Mammary epithelial cell (primary cell): ENCODE measurements at regions not wholly inside any gene's neighbourhood (a gene's known extent, or its start where the extent isn't known, plus 50 kb on each side); places are given as distances from the start of the nearest gene placed in this dataset.

Experiments
- EZH2 ChIP-seq: IDR thresholded peaks from 2 replicates; pipeline ENCODE4 v1.6.1; 2012; ENCODE audit warnings: low read length, inconsistent platforms, borderline replicate concordance
- TF ChIP-seq, protein P1 (sequence below), 2 donors: IDR thresholded peaks in 1 of 2; conservative IDR thresholded peaks in 1 of 2; 2 replicates each; pipeline ENCODE4 v1.5.1; 2011 to 2012; ENCODE audit warnings: inconsistent platforms in 2 of 2, low read length in 2 of 2, mild to moderate bottlenecking in 2 of 2, control low read depth in 1 of 2, low read depth in 1 of 2; ENCODE audit not compliant: insufficient read depth in 1 of 2; ENCODE audit errors: extremely low read depth in 1 of 2

GRCh38 chr10:60565492-60565891 lies 175.8 kb upstream of the ANK3 start:
- TF ChIP-seq, protein P1, sequence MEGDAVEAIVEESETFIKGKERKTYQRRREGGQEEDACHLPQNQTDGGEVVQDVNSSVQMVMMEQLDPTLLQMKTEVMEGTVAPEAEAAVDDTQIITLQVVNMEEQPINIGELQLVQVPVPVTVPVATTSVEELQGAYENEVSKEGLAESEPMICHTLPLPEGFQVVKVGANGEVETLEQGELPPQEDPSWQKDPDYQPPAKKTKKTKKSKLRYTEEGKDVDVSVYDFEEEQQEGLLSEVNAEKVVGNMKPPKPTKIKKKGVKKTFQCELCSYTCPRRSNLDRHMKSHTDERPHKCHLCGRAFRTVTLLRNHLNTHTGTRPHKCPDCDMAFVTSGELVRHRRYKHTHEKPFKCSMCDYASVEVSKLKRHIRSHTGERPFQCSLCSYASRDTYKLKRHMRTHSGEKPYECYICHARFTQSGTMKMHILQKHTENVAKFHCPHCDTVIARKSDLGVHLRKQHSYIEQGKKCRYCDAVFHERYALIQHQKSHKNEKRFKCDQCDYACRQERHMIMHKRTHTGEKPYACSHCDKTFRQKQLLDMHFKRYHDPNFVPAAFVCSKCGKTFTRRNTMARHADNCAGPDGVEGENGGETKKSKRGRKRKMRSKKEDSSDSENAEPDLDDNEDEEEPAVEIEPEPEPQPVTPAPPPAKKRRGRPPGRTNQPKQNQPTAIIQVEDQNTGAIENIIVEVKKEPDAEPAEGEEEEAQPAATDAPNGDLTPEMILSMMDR (conservative IDR thresholded peaks at IDR 0.05 in 1 of 2, IDR thresholded peaks at IDR 0.05 in 1 of 2; ENCODE audit: extremely low read depth in 1 of 2, insufficient read depth in 1 of 2, low read depth in 1 of 2, low read length in 2 of 2), result no peak
- TF ChIP-seq EZH2, result no peak
